Breast epithelium (tissue), 4 donors: ENCODE measurements at regions not wholly inside any gene's neighbourhood (a gene's known extent, or its start where the extent isn't known, plus 50 kb on each side); places are given as distances from the start of the nearest gene placed in this dataset.

Experiments used
- DNase-seq, 2 donors: peaks; one replicate each; pipeline ENCODE4 v3.0.0-alpha.2; 2019; ENCODE audit warnings: low spot score in 2 of 2
- H3K27ac ChIP-seq, 2 donors: fragments of 200-600 bp; sonication (generic) in 1 of 2; one replicate each; pipeline ENCODE4 v1.5.1; 2016 to 2019; ENCODE audit warnings: mild to moderate bottlenecking in 1 of 2
- H3K27me3 ChIP-seq, 2 donors: fragments of 200-600 bp; sonication (generic) in 1 of 2; one replicate each; pipeline versions ENCODE4 v1.5.1 to v1.6.0; 2017 to 2019; ENCODE audit warnings: control low read depth in 1 of 2, mild to moderate bottlenecking in 1 of 2
- H3K36me3 ChIP-seq: fragments of 200-600 bp; one replicate; pipeline ENCODE4 v1.5.1; 2019
- H3K4me1 ChIP-seq, 2 donors: fragments of 200-600 bp; sonication (generic); one replicate each; pipeline ENCODE4 v1.5.1; 2016 to 2019; ENCODE audit warnings: control low read depth in 1 of 2
- H3K4me3 ChIP-seq, 3 donors: fragments of 200-600 bp; sonication (generic); 1 replicate in 2 of 3; 2 replicates in 1 of 3; pipeline ENCODE4 v1.5.1; 2016 to 2019; ENCODE audit warnings: mild to moderate bottlenecking in 3 of 3, moderate library complexity in 2 of 3
- H3K9me3 ChIP-seq, 2 donors: fragments of 200-600 bp; sonication (generic) in 1 of 2; one replicate each; pipeline ENCODE4 v1.5.1; 2016 to 2019; ENCODE audit warnings: control low read depth in 1 of 2
- POLR2A ChIP-seq: fragments of 450-650 bp; IDR thresholded peaks from one replicate; pipeline ENCODE4 v1.6.1; 2016; ENCODE audit warnings: antibody characterized with exemption, mild to moderate bottlenecking, moderate library complexity
- POLR2AphosphoS5 ChIP-seq, 3 donors: sonication (generic); formaldehyde crosslinking; IDR thresholded peaks; one replicate each; pipeline ENCODE4 v1.6.1; 2017; ENCODE audit warnings: antibody characterized with exemption in 3 of 3
- intact Hi-C: fragments of 100-400 bp; cut with DNase I; formaldehyde crosslinking; loops from one replicate; pipeline ENCODE4 v1.15.1; 2023; ENCODE audit warnings: low total_unique reads
- TF ChIP-seq, protein P1 (sequence below), 3 donors: fragments of 450-650 bp; IDR thresholded peaks; one replicate each; pipeline ENCODE4 v1.5.1; 2016 to 2017; ENCODE audit warnings: antibody characterized with exemption in 3 of 3, mild to moderate bottlenecking in 3 of 3, moderate library complexity in 3 of 3

DNA sequence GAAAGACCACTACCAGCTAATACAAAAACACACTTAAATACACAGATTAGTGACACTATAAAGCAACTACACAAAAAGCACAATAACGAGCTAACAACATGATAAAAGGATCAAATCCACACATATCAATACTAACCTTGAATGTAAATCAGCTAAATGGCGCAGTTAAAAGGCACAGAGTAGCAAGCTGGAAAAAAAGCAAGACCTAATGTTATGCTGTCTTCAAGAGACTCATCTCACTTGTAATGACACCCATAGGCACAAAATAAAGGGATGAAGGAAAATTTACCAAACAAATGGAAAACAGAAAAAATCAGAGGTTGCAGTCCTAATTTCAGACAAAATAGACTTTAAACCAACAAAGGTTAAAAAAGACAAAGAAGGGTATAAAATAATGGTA is 86.3 kb downstream of the NUS1 start:
- DNase-seq = no peak
- TF ChIP-seq, protein P1, sequence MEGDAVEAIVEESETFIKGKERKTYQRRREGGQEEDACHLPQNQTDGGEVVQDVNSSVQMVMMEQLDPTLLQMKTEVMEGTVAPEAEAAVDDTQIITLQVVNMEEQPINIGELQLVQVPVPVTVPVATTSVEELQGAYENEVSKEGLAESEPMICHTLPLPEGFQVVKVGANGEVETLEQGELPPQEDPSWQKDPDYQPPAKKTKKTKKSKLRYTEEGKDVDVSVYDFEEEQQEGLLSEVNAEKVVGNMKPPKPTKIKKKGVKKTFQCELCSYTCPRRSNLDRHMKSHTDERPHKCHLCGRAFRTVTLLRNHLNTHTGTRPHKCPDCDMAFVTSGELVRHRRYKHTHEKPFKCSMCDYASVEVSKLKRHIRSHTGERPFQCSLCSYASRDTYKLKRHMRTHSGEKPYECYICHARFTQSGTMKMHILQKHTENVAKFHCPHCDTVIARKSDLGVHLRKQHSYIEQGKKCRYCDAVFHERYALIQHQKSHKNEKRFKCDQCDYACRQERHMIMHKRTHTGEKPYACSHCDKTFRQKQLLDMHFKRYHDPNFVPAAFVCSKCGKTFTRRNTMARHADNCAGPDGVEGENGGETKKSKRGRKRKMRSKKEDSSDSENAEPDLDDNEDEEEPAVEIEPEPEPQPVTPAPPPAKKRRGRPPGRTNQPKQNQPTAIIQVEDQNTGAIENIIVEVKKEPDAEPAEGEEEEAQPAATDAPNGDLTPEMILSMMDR (IDR thresholded peaks at IDR 0.05) = no peak
- no peak for TF ChIP-seq POLR2AphosphoS5 (IDR thresholded peaks at IDR 0.05)
- no peak for TF ChIP-seq POLR2A
- no peaks in the 10 kb centered on the region for H3K4me1 ChIP-seq
- no peak overlapping the region for H3K27ac ChIP-seq
- intact Hi-C loops = no loop called here
- H3K9me3 ChIP-seq = peaks cover 7 to 58% of the 10 kb centered on the region in 2 donors
- H3K36me3 ChIP-seq = no peaks in the 10 kb centered on the region
- H3K4me3 ChIP-seq = no peak overlapping the region
- no peaks in the 10 kb centered on the region for H3K27me3 ChIP-seq

DNA sequence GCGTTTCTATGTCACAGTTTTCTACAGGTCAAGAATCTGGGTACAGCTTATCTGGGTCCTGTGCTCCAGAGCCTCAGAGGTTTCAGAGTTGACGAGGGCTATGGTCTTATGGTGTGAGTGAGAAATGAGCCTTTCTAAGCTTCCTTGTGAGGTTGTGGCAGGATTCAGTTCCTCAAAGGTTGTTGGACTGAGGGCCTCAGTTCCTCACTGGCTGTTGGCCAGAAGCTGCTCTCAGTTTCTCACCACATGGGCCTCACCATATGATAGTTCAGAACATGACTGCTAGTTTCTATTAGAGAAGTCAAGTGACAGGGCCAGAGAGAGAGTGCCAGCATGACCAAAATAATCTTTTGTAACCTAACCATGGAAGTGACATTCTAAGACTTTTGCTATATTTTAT is 96.1 kb downstream of the NUS1 start:
- no peak overlapping the region for H3K27ac ChIP-seq
- TF ChIP-seq, protein P1 (IDR thresholded peaks at IDR 0.05) = no peak
- TF ChIP-seq POLR2AphosphoS5 (IDR thresholded peaks at IDR 0.05) = no peak
- no peak for TF ChIP-seq POLR2A
- no peaks in the 10 kb centered on the region for H3K4me1 ChIP-seq
- H3K9me3 ChIP-seq = peaks cover 5 to 11% of the 10 kb centered on the region in 2 donors
- H3K4me3 ChIP-seq = no peak overlapping the region
- no peaks in the 10 kb centered on the region for H3K36me3 ChIP-seq
- DNase-seq = no peak
- intact Hi-C loops = no loop called here
- H3K27me3 ChIP-seq = no peaks in the 10 kb centered on the region

DNA sequence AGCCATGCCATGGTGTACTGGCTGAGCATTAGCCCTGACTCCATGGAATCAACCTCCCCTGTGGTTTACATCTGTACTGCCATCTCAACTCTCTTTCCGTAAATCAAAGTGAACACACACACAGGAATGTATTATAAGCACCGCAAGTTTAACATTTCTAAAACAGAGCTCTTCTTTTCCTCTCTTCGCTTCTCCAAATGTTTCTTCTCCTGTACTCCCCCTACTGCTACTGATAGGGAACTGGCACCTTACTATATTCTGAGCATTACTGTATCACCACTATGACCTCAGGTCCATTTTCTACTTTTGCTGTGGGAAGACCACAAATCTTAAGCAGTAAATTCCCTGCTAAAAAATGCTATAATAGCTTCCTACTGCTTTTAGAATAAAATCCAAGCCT is 101.2 kb downstream of the NUS1 start:
- H3K4me3 ChIP-seq = no peak overlapping the region
- intact Hi-C loops = no loop called here
- H3K4me1 ChIP-seq = no peaks in the 10 kb centered on the region
- no peak for TF ChIP-seq POLR2AphosphoS5 (IDR thresholded peaks at IDR 0.05)
- TF ChIP-seq POLR2A = no peak
- TF ChIP-seq, protein P1 (IDR thresholded peaks at IDR 0.05) = no peak
- no peak overlapping the region for H3K27ac ChIP-seq
- H3K9me3 ChIP-seq = no peaks in the 10 kb centered on the region
- no peaks in the 10 kb centered on the region for H3K36me3 ChIP-seq
- H3K27me3 ChIP-seq = no peaks in the 10 kb centered on the region
- DNase-seq = no peak

DNA sequence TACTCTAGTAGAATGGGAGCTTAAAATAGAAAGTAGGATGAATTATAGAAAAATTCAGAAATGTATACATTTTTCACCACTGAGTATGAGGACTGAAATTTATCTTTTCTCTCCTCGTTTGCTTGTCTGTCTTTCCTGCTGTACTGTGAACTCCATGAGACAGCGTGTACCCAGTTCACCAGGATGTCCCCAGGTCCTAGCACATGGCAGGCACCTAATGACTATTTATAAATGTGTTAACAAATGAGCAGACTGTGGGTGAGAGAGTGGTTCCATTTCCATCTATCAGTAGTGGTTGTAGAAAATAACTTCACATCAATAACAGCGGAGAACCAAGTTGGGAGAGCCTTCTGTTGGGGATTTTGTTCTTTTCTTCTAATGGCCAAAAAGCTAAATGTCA is 106.3 kb downstream of the NUS1 start:
- Histone ChIP-seq H3K27ac (no peak overlapping the region), H3K9me3 (no peaks in the 10 kb centered on the region), H3K4me3 (no peak overlapping the region), H3K27me3 (no peaks in the 10 kb centered on the region), H3K4me1 (no peaks in the 10 kb centered on the region), H3K36me3 (no peaks in the 10 kb centered on the region)
- intact Hi-C loops = no loop called here
- TF ChIP-seq POLR2AphosphoS5 (IDR thresholded peaks at IDR 0.05) (no peak), POLR2A (no peak)
- TF ChIP-seq, protein P1 (IDR thresholded peaks at IDR 0.05) = no peak
- no peak for DNase-seq

DNA sequence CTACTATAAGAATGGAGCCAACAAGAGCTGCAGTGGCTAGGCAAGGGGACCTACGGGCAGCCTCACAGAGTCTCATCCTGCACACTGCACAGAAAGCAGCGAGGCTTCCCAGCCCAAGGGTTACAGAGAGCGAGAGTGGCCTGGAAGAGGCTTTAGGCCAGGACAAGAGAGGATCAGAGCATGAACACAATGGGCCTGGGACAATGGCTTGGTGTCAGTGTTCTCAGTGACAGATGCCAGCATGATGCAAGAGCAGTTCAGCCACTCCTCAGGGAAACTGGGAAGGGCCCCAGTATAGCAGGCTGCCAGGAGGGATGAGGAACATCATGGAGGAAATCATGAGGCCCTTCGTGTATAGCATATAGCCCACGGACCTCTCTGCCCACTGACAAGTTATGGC is 108.0 kb downstream of the NUS1 start:
- DNase-seq = no peak
- H3K4me1 ChIP-seq = no peaks in the 10 kb centered on the region
- H3K27me3 ChIP-seq = no peaks in the 10 kb centered on the region
- H3K9me3 ChIP-seq = no peaks in the 10 kb centered on the region
- no peaks in the 10 kb centered on the region for H3K36me3 ChIP-seq
- no peak for TF ChIP-seq POLR2AphosphoS5 (IDR thresholded peaks at IDR 0.05)
- TF ChIP-seq, protein P1 (IDR thresholded peaks at IDR 0.05) = no peak
- TF ChIP-seq POLR2A = no peak
- H3K4me3 ChIP-seq = no peak overlapping the region
- no peak overlapping the region for H3K27ac ChIP-seq
- intact Hi-C loops = no loop called here
